K562 (cell line): ENCODE measurements at regions not wholly inside any gene's neighbourhood (a gene's known extent, or its start where the extent isn't known, plus 50 kb on each side); places are given as distances from the start of the nearest gene placed in this dataset.

ENCODE experiments used
- ATF6 ChIP-seq: sonication (generic); formaldehyde crosslinking; IDR thresholded peaks from 2 replicates; pipeline ENCODE4 v1.4.0; 2020; ENCODE audit warnings: mild to moderate bottlenecking, missing genetic modification reagents
- CHD4 ChIP-seq: fragments of 200-600 bp; sonication (generic); IDR thresholded peaks from 3 replicates; pipeline ENCODE4 v1.6.1; 2012; ENCODE audit warnings: low read depth, mild to moderate bottlenecking, mixed read lengths, low read length, inconsistent platforms; ENCODE audit not compliant: insufficient read depth, insufficient replicate concordance, poor library complexity, severe bottlenecking
- CREB3L1 ChIP-seq: fragments of 450-650 bp; IDR thresholded peaks from 2 replicates; pipeline ENCODE4 v1.6.1; 2014; ENCODE audit warnings: low read depth, mild to moderate bottlenecking, moderate library complexity, borderline replicate concordance
- IFI16 ChIP-seq: fragments of 250-450 bp; sonication (Bioruptor Pico); IDR thresholded peaks from 2 replicates; pipeline ENCODE4 v2.1.2; 2022; ENCODE audit warnings: mild to moderate bottlenecking, inconsistent platforms
- KLF10 ChIP-seq: fragments of 250-450 bp; sonication (Bioruptor Pico); IDR thresholded peaks from 2 replicates; pipeline ENCODE4 v1.6.1; 2021; ENCODE audit warnings: matching md5 sums
- SRF ChIP-seq, 2 experiments: fragments of 250-450, 450-650 bp in 1 of 2; sonication (Bioruptor Pico) in 1 of 2; sonication (generic) in 1 of 2; formaldehyde crosslinking; IDR thresholded peaks; 2 replicates each; pipeline versions ENCODE4 v1.5.0 to v1.5.1; 2020 to 2022; ENCODE audit warnings: mild to moderate bottlenecking in 1 of 2, missing genetic modification reagents in 1 of 2
- TGIF2 ChIP-seq: sonication (generic); formaldehyde crosslinking; IDR thresholded peaks from 2 replicates; pipeline ENCODE4 v1.8.1; 2022; ENCODE audit warnings: mild to moderate bottlenecking, missing genetic modification reagents, moderate library complexity
- YY1 ChIP-seq, 3 experiments: IDR thresholded peaks; 2 replicates each; pipeline ENCODE4 v1.6.1; 2011; ENCODE audit warnings: low read length in 2 of 3, mild to moderate bottlenecking in 2 of 3, moderate library complexity in 2 of 3, borderline replicate concordance in 1 of 3, control low read depth in 1 of 3, low read depth in 1 of 3; ENCODE audit not compliant: insufficient read depth in 3 of 3, insufficient replicate concordance in 2 of 3, control insufficient read depth in 1 of 3, insufficient read length in 1 of 3; ENCODE audit errors: extremely low read depth in 1 of 3
- ZKSCAN3 ChIP-seq: fragments of 250-450 bp; sonication (Bioruptor Pico); IDR thresholded peaks from 2 replicates; pipeline ENCODE4 v1.4.0; 2020

- no peak for TF ChIP-seq ATF6 (CRISPR knock-in tag)
- no peak for TF ChIP-seq IFI16 (CRISPR knock-in tag)
- TF ChIP-seq SRF (CRISPR knock-in tag; IDR thresholded peaks at IDR 0.05) = no peak
- TF ChIP-seq YY1 (IDR thresholded peaks at IDR 0.05; ENCODE audit: borderline replicate concordance in 1 of 3, control insufficient read depth in 1 of 3, extremely low read depth in 1 of 3, insufficient read depth in 3 of 3, insufficient read length in 1 of 3, insufficient replicate concordance in 2 of 3, low read depth in 1 of 3, low read length in 2 of 3) = no peak
- TF ChIP-seq CREB3L1 = no peak
- no peak for TF ChIP-seq CHD4
- no peak for TF ChIP-seq ZKSCAN3 (CRISPR knock-in tag)
- TF ChIP-seq KLF10 (CRISPR knock-in tag) = no peak
- TF ChIP-seq TGIF2 (CRISPR knock-in tag) = no peak
These were observed 310.6 kb downstream of the SEC16B start (continued) for GRCh38 chr1:177659281-177659680.
